Stimulated activated CD8-positive, alpha-beta memory T cell treated with anti-CD3 and anti-CD28 coated beads, Interleukin-12 subunit alpha, Interleukin-12 subunit beta, amount 100 ng/mL, for 1 hour (primary cell): ENCODE measurements at regions not wholly inside any gene's neighbourhood (a gene's known extent, or its start where the extent isn't known, plus 50 kb on each side); places are given as distances from the start of the nearest gene placed in this dataset.
"Not testable (repeated sequence)": the region's sequence is repeated elsewhere in the genome, so short reads cannot be mapped to it uniquely, and the experiment has no call there.

Experiments
- DNase-seq: peaks from one replicate; pipeline ENCODE4 v3.0.0-alpha.2; 2020; ENCODE audit warnings: low read depth

- no peak for DNase-seq
Measured at GRCh38 chr5:15383469-15383868, 116.5 kb upstream of the FBXL7 start.

- no peak for DNase-seq
Measured at GRCh38 chr5:15383021-15383420, 117.0 kb upstream of the FBXL7 start.

DNA sequence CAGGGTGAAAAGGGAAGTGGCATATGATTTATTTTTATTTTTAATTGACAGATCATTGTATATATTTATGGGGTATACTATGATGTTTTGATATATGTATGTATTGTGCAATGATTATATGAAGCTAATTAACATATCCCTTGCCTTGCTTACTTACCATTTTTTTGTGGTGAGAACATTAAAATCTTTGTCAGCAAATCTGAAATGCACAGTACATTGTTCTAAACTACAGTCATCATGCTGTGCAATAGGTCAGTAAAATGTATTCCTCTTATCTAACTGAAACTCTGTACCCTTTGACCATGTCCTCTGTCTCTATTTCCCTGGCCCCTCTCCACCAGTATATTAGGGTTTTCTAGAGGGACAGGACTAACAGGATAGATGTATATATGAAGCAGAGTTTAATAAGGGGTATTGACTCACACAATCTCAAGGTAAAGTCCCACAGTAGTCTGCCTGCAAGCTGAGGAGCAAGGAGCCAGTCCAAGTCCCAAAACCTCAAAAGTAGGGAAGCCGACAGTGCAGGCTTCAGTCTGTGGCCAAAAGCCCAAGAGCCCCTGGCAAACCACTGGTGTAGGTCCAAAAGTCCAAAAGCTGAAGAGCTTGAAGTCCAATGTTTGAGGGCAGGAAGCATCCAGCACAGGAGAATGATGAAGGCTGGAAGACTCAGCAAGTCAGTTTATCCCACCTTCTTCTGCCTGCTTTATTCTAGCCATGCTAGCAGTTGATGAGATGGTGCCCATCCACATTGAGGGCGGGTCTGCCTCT lies 122.2 kb upstream of the FBXL7 start:
- no peak for DNase-seq

DNA sequence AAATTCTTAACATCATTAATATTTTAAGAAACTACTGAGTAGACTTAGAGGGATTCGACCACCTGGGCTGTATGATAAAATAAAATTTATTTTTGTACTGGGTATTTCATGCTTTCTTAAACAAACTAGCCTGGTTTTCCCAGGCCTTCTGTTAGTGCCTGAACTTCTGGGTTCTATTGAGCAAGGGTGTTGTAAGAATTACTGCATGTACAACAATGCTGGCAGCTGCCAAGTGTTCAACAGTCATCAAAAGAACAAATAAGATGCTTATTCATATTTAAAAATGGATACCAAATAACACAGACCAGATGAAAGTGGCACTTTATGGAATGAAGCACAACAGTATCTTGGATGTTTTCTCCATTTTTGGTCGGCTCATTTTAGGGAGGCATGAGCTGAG lies 123.2 kb upstream of the FBXL7 start:
- DNase-seq, result no peak

DNA sequence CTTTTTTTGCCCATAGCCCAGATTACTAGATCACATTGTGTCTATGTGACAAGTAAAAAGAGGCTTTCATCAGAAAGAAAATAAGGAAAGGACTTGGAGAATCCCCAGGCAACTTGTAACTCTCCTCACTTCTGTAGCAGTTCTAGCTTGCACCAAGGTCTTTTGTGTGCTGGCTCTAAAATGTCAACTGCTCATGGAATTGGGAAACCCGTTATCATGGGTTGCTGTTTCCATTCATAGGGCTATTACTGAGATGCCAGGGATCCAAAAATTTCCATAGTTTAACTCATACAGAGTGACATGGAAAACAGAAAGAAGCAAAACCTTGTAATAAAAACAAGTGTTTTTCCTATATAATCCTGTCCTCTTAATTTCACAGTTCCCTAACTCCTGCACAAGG lies 123.9 kb upstream of the FBXL7 start:
- no peak for DNase-seq

GRCh38 chr5:15375559-15375958 lies 124.4 kb upstream of the FBXL7 start:
- DNase-seq, result no peak

DNA sequence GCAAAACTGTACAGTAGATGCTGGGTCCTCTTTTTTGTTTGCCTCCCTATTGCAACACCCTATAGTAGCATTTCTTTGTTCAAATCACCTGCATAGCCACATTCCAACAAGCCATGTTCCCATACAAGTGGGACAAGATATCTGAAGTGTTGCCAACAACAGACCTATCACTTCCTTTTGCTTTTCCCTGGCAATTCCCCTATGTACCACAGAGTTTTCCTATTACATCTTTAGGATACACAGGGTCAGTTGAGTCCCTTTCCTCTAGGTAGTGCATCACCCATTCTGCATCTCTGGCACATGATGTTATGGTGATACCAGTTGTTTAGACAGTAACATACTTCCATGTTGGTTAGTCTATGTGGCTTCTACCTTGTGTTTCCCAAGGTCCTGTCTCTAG lies 125.1 kb upstream of the FBXL7 start:
- no peak for DNase-seq

- DNase-seq, result no peak
Measured at GRCh38 chr5:15373151-15373550, 126.8 kb upstream of the FBXL7 start.

DNA sequence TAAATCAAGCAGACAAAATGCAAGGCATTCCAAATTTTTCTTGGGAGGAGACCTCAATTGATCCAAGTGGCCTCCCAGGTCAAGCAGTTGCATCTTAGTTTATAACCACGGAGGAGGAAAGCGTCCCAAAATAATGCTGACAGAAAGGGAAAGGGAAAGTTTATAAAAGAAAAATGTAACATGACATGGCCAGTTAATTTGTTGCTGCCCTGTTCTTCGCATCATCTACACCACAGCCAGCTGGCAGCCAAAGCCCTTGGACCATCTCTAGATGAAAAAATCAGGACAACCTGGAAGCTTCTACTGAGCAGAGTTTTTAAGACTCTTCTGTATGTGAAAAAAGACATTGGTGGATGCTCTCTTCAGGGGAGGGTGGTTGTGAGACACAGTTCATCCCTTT lies 128.8 kb upstream of the FBXL7 start:
- no peak for DNase-seq

GRCh38 chr5:15368835-15369234 lies 131.1 kb upstream of the FBXL7 start:
- DNase-seq, result no peak

DNA sequence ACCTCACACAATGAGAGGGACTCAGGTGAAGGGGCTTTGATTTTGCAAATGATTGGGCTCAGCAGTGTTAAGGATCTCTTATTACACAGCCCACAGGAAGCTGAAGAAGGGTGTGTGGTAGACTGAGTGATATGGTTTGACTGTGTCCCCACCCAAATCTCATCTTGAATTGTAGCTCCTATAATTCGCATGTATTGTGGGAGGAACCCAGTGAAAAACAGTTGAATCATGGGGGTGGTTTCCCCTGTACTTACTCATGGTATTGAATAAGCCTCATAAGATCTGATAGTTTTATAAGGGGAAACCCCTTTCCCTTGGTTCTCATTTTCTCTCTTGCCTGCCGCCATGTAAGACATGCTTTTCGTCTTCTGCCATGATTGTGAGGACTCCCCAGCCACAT lies 132.5 kb upstream of the FBXL7 start:
- DNase-seq, result no peak

GRCh38 chr5:15366676-15367391 lies 133.1 kb upstream of the FBXL7 start:
- no peak for DNase-seq

GRCh38 chr5:15365070-15365469 lies 134.9 kb upstream of the FBXL7 start:
- no peak for DNase-seq

DNA sequence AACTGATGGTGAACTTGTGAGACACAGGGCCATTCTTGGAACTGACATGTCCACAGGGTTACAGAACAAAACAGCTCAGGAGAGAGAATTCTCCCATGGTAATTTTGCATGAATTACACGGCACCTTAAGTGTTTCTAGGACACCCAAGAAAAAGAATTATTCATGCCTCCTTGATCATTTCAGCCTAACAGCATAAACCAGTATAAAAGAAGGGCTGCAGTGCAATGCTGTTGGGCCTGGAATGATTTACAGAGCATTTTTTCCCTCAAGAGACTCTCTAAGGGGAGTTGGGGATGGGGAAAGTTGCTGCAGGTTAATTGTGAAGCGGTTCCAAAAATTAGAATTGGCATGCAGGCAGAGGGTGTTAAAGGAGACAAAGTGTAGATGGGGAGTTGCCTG lies 136.4 kb upstream of the FBXL7 start:
- no peak for DNase-seq

DNA sequence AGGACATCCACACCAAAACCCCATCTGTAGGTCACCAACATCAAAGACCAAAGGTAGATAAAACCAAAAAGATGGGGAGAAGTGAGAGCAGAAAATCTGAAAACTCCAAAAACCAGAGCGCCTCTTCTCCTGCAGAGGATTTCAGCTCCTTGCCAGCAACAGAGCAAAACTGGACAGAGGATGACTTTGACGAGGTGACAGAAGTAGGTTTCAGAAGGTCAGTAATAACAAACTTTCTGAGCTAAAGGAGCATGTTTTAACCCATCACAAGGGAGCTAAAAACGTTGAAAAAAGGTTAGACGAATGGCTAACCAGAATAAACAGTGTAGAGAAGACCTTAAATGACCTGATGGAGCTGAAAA lies 142.9 kb upstream of the FBXL7 start:
- DNase-seq, result not testable (repeated sequence)

DNA sequence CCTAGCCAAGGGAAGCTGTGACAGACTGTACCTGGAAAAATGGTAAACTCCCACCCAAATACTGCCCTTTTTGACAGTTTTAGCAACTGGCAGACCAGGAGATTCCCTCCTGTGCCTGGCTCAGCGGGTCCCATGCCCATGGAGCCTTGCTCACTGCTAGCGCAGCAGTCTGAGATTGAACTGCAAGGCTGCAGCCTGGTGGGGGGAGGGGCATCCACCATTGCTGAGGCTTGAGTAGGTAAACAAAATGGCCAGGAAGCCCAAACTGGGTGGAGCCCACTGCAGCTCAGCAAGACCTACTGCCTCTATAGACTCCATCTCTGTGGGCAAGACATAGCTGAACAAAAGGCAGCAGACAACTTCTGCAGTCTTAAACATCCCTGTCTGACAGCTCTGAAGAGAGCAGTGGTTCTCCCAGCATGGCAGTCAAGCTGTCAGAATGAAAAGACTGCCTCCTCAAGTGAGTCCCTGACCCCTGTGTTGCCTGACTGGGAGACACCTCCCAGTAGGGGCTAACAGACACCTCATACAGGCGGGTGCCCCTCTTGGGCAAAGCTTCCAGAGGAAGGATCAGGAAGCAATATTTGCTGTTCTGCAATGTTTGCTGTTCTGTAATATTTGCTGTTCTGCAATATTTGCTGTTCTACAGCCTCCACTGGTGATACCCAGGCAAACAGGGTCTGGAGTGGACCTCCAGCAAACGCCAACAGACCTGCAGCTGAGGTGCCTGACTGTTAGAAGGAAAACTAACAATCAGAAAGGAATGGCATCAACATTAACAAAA lies 143.5 kb upstream of the FBXL7 start:
- DNase-seq, result not testable (repeated sequence)

DNA sequence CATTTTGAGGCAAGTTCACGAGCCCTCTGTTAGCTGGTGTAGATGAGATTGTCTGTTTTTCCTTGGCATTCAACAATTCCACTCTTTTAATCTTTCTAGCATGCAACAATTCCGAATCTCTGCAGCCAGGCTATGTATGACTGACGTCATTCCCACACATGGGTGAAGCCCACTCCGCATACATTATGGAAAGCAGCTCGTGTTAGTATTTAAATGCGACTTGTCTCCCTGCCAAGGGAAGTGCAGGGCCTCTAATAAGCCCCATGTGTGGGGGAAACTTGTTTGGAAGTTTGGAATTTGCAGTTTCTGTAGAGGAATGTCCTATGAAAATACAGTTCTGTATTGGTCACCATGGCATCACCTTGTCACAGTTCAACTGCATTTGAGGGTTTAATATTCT lies 146.0 kb upstream of the FBXL7 start:
- DNase-seq, result no peak

DNA sequence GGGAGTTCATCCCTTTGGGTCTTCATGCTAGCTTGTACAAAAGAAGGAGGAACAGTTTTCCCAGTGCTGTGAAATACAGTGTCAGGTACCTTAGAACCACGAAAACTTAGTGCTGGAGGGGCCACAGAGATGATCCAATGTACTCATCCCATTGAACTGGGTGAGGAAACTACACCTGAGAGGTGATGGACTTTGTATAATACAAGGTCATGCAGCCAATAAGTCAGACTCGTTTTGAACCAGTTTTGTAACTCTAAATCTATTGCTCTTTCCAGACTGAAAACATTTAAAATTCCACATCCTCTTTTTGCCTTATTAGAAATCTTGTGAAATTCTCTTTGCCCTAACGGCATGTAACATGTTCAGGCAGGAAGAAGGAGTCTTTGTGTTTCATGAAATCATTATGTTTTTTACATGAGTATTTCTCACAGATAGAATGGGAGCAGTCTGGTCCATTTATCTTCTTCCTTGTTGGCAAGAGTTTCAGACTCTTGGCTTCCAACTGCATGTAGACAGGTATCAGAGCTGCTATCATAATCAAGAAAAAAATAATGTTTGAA lies 146.8 kb upstream of the FBXL7 start:
- DNase-seq, result no peak

DNA sequence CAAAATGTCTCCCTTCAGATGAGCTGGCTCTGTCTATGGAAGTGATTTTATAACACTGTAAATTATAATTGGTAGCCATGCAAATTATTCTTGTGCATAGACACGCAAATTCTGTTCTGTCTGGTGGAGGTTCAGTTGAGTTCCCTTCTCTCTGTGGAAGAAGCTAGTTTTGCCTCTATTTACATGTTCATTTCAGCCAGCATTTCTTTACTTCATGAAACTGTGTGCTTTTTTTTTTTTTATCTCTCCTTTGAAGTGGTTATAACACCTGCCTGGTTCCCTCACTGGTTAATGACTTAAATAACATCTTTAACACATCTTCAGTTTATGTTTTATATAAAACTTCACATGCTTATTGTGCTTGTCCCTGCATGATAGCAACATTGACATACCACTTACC lies 149.4 kb upstream of the FBXL7 start:
- DNase-seq, result no peak

DNA sequence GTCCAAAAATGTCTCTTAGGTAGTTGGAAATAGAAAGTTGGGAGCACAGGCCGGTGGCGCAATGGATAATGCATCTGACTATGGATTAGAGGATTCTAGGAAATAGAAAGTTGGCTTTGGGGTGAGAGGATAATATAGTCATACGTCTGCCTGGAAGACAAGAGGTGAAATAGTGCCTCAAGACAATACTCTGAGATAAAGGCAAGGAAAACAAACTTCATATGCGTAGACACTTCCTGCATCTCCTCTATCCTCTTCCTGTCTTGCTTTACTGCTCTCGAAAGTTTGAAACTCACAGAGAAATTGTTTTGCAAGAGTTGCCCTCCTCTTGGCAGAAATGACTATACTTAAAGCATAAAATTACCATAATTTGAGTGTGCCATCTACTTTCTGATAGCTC lies 153.2 kb upstream of the FBXL7 start:
- no peak for DNase-seq

GRCh38 chr5:15344954-15345353 lies 155.0 kb upstream of the FBXL7 start:
- no peak for DNase-seq

DNA sequence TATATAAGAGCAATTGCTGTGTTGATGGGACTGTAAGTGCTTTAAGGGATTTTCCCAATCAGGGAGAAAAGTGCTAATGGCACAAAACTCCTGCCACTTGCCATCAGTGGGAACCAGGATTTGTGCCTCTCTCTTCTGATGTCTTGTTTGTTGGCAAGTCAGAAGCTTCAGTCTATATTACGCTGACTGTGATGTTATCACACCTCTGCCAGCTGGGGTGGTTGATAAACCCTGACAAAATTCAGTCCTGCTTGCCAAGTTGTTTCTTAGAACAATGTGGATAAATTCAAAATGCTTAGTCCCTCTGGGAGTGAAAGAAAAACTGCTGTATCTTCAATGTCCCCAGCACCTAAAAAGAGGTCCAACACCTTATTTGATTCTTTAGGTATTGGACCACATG lies 161.4 kb upstream of the FBXL7 start:
- no peak for DNase-seq
